MM.1S (cell line): ENCODE measurements at regions not wholly inside any gene's neighbourhood (a gene's known extent, or its start where the extent isn't known, plus 50 kb on each side); places are given as distances from the start of the nearest gene placed in this dataset.

ENCODE experiments used
- DNase-seq: peaks from one replicate; pipeline ENCODE4 v3.0.0-alpha.2; 2015
- H2AFZ ChIP-seq: fragments of 300-600 bp; sonication (generic); 2 replicates; pipeline ENCODE4 v1.6.0; 2016; ENCODE audit warnings: antibody characterized with exemption, low read length
- H3F3A ChIP-seq: fragments of 300-600 bp; sonication (generic); 2 replicates; pipeline ENCODE4 v1.6.1; 2016; ENCODE audit warnings: mild to moderate bottlenecking, antibody characterized with exemption, low read length, moderate library complexity, mixed read lengths; ENCODE audit not compliant: insufficient read depth
- H3K27ac ChIP-seq: fragments of 300-600 bp; sonication (generic); 2 replicates; pipeline ENCODE4 v1.5.1; 2016; ENCODE audit warnings: mild to moderate bottlenecking, low read length
- H3K27me3 ChIP-seq: fragments of 300-600 bp; sonication (generic); replicated peaks from 2 replicates; pipeline ENCODE4 v1.6.0; 2016; ENCODE audit warnings: low read length; ENCODE audit not compliant: insufficient read depth
- H3K36me3 ChIP-seq: fragments of 300-600 bp; sonication (generic); replicated peaks from 2 replicates; pipeline ENCODE4 v1.6.1; 2016; ENCODE audit warnings: mild to moderate bottlenecking, low read length, mixed read lengths; ENCODE audit not compliant: insufficient read depth
- H3K4me1 ChIP-seq: fragments of 300-600 bp; sonication (generic); 2 replicates; pipeline ENCODE4 v1.6.1; 2016; ENCODE audit warnings: low read length, mixed read lengths
- H3K4me2 ChIP-seq: fragments of 300-600 bp; sonication (generic); 2 replicates; pipeline ENCODE4 v1.6.0; 2016; ENCODE audit warnings: low read depth, low read length
- H3K4me3 ChIP-seq: fragments of 300-600 bp; sonication (generic); 2 replicates; pipeline ENCODE4 v1.5.1; 2016; ENCODE audit warnings: low read length, mixed read lengths
- H3K79me2 ChIP-seq: fragments of 300-600 bp; sonication (generic); 2 replicates; pipeline ENCODE4 v1.6.1; 2016; ENCODE audit warnings: mixed run types, low read length, mixed read lengths
- H3K9ac ChIP-seq: fragments of 300-600 bp; sonication (generic); 2 replicates; pipeline ENCODE4 v1.6.1; 2016; ENCODE audit warnings: low read length, mixed read lengths
- H3K9me2 ChIP-seq: fragments of 300-600 bp; sonication (generic); replicated peaks from 2 replicates; pipeline ENCODE4 v1.6.1; 2016; ENCODE audit warnings: mild to moderate bottlenecking, low read length, mixed read lengths; ENCODE audit not compliant: insufficient read depth
- H3K9me3 ChIP-seq: fragments of 300-600 bp; sonication (generic); replicated peaks from 2 replicates; pipeline ENCODE4 v1.6.1; 2016; ENCODE audit warnings: mild to moderate bottlenecking, low read length, mixed read lengths; ENCODE audit not compliant: insufficient read depth
- H4K20me1 ChIP-seq: fragments of 300-600 bp; sonication (generic); 2 replicates; pipeline ENCODE4 v1.6.1; 2016; ENCODE audit warnings: mild to moderate bottlenecking, low read length, moderate library complexity, mixed read lengths; ENCODE audit not compliant: insufficient read depth
- EZH2 ChIP-seq: fragments of 300-600 bp; sonication (generic); optimal IDR thresholded peaks from 2 replicates; pipeline ENCODE3; 2017; ENCODE audit warnings: low read depth, mild to moderate bottlenecking, antibody characterized with exemption, low read length, mixed read lengths
- EZH2phosphoT487 ChIP-seq: fragments of 300-600 bp; sonication (generic); IDR thresholded peaks from 2 replicates; pipeline ENCODE4 v1.6.1; 2018; ENCODE audit warnings: antibody characterized with exemption, low read length
- TF ChIP-seq, protein P1 (sequence below): fragments of 300-600 bp; sonication (generic); IDR thresholded peaks from 2 replicates; pipeline ENCODE4 v1.5.1; 2016; ENCODE audit warnings: antibody characterized with exemption, low read length, mixed read lengths

DNA sequence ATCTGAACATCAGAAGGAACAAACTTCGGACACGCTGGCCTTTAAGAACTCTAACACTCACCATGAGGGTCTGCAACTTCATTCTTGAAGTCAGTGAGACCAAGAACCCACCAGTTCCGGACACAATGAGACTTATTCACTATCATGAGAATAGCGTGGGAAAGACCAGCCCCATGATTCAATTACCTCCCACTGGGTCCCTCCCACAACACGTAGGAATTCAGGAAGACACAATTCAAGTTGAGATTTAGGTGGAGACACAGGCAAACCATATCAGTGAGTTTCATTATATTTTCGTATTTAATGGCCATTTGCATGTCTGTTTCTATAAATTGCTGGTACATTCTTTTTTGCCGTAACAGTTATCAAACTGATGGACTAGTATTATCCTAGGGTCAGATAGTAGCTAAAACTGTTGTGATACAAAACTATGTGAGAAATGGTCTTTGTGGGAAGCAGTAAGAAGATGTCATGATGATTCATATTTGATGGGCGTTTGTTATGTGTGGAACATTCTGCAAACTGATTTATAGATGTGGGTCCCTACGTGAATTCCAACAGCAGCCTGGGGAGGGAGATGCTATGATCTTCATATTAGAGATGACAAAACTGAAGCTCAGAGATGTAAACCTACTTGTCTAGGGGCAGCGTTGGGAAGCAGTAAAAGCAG is 282.4 kb upstream of the TMEM132C start:
- Histone ChIP-seq H3K9me3 (no peaks in the 10 kb centered on the region), H4K20me1 (no peaks in the 10 kb centered on the region), H3K9me2 (no peaks in the 10 kb centered on the region), H3K4me1 (no peaks in the 10 kb centered on the region), H3K4me2 (no peak overlapping the region), H3K9ac (no peak overlapping the region), H3K36me3 (no peaks in the 10 kb centered on the region), H3K27ac (no peak overlapping the region), H3K27me3 (no peaks in the 10 kb centered on the region), H3K79me2 (no peaks in the 10 kb centered on the region), H3K4me3 (no peak overlapping the region), H3F3A (no peaks in the 10 kb centered on the region), H2AFZ (no peak overlapping the region)
- DNase-seq: no peak
- TF ChIP-seq EZH2phosphoT487 (no peak), EZH2 (no peak)
- TF ChIP-seq, protein P1, sequence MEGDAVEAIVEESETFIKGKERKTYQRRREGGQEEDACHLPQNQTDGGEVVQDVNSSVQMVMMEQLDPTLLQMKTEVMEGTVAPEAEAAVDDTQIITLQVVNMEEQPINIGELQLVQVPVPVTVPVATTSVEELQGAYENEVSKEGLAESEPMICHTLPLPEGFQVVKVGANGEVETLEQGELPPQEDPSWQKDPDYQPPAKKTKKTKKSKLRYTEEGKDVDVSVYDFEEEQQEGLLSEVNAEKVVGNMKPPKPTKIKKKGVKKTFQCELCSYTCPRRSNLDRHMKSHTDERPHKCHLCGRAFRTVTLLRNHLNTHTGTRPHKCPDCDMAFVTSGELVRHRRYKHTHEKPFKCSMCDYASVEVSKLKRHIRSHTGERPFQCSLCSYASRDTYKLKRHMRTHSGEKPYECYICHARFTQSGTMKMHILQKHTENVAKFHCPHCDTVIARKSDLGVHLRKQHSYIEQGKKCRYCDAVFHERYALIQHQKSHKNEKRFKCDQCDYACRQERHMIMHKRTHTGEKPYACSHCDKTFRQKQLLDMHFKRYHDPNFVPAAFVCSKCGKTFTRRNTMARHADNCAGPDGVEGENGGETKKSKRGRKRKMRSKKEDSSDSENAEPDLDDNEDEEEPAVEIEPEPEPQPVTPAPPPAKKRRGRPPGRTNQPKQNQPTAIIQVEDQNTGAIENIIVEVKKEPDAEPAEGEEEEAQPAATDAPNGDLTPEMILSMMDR: no peak

DNA sequence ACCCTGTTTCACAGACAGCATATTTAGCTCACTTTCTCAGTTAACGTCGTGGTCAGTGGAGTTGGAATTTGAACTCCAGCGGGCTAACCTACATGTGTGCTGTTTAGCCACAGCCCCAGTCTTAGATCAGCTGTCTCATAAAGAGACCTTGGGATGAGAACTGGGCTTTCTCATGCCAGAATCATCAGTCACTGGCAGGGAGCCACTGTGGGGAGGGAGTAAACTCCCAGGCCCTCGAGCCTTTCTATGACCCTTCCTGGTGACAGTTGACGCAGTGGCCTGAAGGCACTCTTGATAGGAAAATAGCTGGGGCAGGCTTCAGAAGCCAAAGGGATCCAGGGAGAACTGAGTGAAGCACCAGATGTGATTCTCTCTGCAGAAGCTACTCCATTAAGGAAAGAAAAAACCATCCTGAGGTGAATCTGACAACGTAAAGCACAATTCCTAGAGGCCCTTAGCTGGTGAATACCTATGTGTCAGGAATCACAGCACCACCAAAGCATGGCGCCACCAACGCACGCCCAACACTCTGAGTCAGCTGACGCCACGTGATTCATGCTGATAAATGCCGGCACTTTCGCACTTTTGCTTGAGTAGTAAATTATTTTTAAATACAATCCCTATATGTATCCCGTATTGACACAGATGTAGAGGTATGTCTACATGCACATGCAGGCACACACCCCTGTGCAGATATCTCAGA is 279.6 kb upstream of the TMEM132C start:
- no peak overlapping the region for H2AFZ ChIP-seq
- H3K4me1 ChIP-seq: no peaks in the 10 kb centered on the region
- H3K4me3 ChIP-seq: no peak overlapping the region
- H3K9ac ChIP-seq: no peak overlapping the region
- no peaks in the 10 kb centered on the region for H3K9me2 ChIP-seq
- H4K20me1 ChIP-seq: no peaks in the 10 kb centered on the region
- no peak overlapping the region for H3K4me2 ChIP-seq
- TF ChIP-seq, protein P1: no peak
- TF ChIP-seq EZH2phosphoT487 (no peak), EZH2 (no peak)
- no peaks in the 10 kb centered on the region for H3F3A ChIP-seq
- no peaks in the 10 kb centered on the region for H3K9me3 ChIP-seq
- H3K36me3 ChIP-seq: no peaks in the 10 kb centered on the region
- H3K27ac ChIP-seq: no peak overlapping the region
- H3K79me2 ChIP-seq: no peaks in the 10 kb centered on the region
- no peak for DNase-seq
- H3K27me3 ChIP-seq: no peaks in the 10 kb centered on the region

DNA sequence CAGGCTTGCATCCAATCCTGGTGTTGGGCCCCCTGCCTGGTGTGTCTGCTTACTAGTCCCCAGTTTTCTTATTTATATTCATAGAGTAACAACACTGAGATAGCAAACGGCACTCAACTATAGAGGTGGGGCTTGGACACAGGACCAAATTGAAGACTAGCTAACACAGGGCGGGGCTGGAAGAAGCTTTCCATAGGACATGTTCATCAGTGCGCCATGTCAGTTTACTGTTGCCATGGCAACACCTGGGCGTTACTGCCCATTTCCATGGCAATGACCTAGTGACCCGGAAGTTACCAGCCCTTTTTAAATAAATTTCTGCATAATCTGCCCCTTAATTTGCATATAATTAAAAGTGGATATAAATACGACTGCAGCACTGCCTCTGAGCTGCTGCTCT is 275.5 kb upstream of the TMEM132C start:
- Histone ChIP-seq H3K4me1 (no peaks in the 10 kb centered on the region), H3K9me3 (no peaks in the 10 kb centered on the region), H3F3A (no peaks in the 10 kb centered on the region), H3K27me3 (no peaks in the 10 kb centered on the region), H2AFZ (no peak overlapping the region), H3K4me2 (no peak overlapping the region), H4K20me1 (no peaks in the 10 kb centered on the region), H3K79me2 (no peaks in the 10 kb centered on the region), H3K9me2 (no peaks in the 10 kb centered on the region), H3K27ac (no peak overlapping the region), H3K36me3 (no peaks in the 10 kb centered on the region), H3K9ac (no peak overlapping the region), H3K4me3 (no peak overlapping the region)
- TF ChIP-seq, protein P1: no peak
- no peak for TF ChIP-seq EZH2
- no peak for DNase-seq
